Right lobe of liver (tissue), 4 donors: ENCODE measurements at regions not wholly inside any gene's neighbourhood (a gene's known extent, or its start where the extent isn't known, plus 50 kb on each side); places are given as distances from the start of the nearest gene placed in this dataset.

Source experiments
- POLR2A ChIP-seq: fragments of 450-650 bp; IDR thresholded peaks from one replicate; pipeline ENCODE4 v1.6.1; 2017; ENCODE audit warnings: antibody characterized with exemption, mild to moderate bottlenecking
- TF ChIP-seq, protein P1 (sequence below), 4 donors: fragments of 200-600 bp in 3 of 4; fragments of 450-650 bp in 1 of 4; IDR thresholded peaks; one replicate each; pipeline versions ENCODE4 v1.5.1 to v1.8.0; 2016 to 2022; ENCODE audit warnings: antibody characterized with exemption in 4 of 4, mild to moderate bottlenecking in 2 of 4
- donor health status: DM: no; HTN: no; CAD: no.
- donor health status: DM: no; HTN: no; CAD: no.
- donor health status: DM: no; HTN: yes; CAD: no.

DNA sequence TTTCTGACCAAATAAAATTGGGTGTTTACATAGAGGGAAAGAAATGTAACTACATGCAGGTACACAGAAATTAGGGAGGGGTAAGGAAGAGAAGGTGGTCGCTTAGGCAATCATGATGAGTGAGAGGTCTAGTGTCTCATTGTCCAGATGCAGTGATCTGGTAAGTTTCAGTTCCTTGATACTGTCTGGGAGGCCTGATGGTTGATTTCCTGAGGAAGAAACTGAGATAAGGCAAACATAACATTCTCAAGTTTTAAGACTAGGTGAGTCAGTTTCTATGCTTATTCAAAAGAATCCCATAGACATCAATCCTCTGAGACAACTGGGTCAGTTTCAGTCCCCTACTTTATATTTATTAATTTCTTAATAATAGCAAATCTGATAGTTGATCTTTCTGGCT is 843.3 kb upstream of the CDH10 start:
- TF ChIP-seq, protein P1, sequence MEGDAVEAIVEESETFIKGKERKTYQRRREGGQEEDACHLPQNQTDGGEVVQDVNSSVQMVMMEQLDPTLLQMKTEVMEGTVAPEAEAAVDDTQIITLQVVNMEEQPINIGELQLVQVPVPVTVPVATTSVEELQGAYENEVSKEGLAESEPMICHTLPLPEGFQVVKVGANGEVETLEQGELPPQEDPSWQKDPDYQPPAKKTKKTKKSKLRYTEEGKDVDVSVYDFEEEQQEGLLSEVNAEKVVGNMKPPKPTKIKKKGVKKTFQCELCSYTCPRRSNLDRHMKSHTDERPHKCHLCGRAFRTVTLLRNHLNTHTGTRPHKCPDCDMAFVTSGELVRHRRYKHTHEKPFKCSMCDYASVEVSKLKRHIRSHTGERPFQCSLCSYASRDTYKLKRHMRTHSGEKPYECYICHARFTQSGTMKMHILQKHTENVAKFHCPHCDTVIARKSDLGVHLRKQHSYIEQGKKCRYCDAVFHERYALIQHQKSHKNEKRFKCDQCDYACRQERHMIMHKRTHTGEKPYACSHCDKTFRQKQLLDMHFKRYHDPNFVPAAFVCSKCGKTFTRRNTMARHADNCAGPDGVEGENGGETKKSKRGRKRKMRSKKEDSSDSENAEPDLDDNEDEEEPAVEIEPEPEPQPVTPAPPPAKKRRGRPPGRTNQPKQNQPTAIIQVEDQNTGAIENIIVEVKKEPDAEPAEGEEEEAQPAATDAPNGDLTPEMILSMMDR (IDR thresholded peaks at IDR 0.05): no peak
- no peak for TF ChIP-seq POLR2A
